AG04449 (cell line): ENCODE measurements at regions not wholly inside any gene's neighbourhood (a gene's known extent, or its start where the extent isn't known, plus 50 kb on each side); places are given as distances from the start of the nearest gene placed in this dataset.
A peak's percentile ranks its signal among the peaks of the same experiment; 100 is the strongest.

ENCODE experiments used
- CTCF ChIA-PET: fragments of 350-600 bp; formaldehyde crosslinking; extraction: SDS; loops from one replicate; lab custom pipeline; 2021; ENCODE audit warnings: antibody characterized with exemption; lab: Yijun Ruan, JAX
- POLR2A ChIA-PET: fragments of 400-600, 350-600 bp; formaldehyde crosslinking; extraction: SDS; loops from one replicate; lab custom pipeline; 2020; ENCODE audit warnings: antibody characterized with exemption, inconsistent platforms; lab: Yijun Ruan, JAX
- DNase-seq: peaks from one replicate; pipeline ENCODE4 v3.0.0-alpha.2; 2010; ENCODE audit warnings: low read depth, low spot score
- H3K4me3 ChIP-seq: 2 replicates; pipeline ENCODE4 v1.5.1; 2011; ENCODE audit warnings: low read depth, mild to moderate bottlenecking, control low read depth, low read length
- TF ChIP-seq, protein P1 (sequence below): IDR thresholded peaks from one replicate; pipeline ENCODE4 v1.5.1; 2011; ENCODE audit warnings: mild to moderate bottlenecking, moderate library complexity, low read length, control low read depth, inconsistent platforms; ENCODE audit not compliant: insufficient read depth; ENCODE audit errors: missing control alignments

GRCh38 chr10:78520737-78521430 is 487.2 kb downstream of the RPS24 start:
- H3K4me3 ChIP-seq = no peak overlapping the region
- ChIA-PET POLR2A (no interaction called here), CTCF (interaction anchor here (1.0 to 1.5 kb wide), 4 partner anchors 9 to 310 kb away, joined by 3 to 4 read pairs (median 4); no protein-coding TSS in a partner anchor)
- DNase-seq = no peak
- TF ChIP-seq, protein P1, sequence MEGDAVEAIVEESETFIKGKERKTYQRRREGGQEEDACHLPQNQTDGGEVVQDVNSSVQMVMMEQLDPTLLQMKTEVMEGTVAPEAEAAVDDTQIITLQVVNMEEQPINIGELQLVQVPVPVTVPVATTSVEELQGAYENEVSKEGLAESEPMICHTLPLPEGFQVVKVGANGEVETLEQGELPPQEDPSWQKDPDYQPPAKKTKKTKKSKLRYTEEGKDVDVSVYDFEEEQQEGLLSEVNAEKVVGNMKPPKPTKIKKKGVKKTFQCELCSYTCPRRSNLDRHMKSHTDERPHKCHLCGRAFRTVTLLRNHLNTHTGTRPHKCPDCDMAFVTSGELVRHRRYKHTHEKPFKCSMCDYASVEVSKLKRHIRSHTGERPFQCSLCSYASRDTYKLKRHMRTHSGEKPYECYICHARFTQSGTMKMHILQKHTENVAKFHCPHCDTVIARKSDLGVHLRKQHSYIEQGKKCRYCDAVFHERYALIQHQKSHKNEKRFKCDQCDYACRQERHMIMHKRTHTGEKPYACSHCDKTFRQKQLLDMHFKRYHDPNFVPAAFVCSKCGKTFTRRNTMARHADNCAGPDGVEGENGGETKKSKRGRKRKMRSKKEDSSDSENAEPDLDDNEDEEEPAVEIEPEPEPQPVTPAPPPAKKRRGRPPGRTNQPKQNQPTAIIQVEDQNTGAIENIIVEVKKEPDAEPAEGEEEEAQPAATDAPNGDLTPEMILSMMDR = peak; percentile 55

DNA sequence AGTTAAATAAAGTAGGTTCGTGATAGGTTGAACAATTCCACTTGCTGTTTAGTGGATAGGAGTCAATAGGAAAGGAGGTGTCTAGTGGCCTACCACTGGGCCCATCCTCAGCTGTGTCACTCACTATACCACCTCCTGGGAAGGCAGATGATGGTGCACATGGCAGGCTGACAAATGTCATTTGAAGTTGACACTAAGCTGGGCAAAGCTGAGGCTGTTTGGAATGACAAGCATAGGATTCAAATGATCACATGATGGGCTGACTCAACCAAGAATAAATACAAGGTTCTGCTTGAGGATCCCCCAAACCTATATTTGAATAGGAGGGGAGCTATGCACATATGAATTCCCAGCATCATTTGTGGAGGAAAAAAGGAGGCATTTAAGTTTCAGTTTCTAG is 489.8 kb downstream of the RPS24 start:
- CTCF ChIA-PET = interaction anchor here (1.2 to 1.3 kb wide), 2 partner anchors 9 to 12 kb away, joined by 3 to 6 read pairs; no protein-coding TSS in a partner anchor
- no peak for DNase-seq
- POLR2A ChIA-PET = no interaction called here
- H3K4me3 ChIP-seq = no peak overlapping the region
- TF ChIP-seq, protein P1 = no peak

DNA sequence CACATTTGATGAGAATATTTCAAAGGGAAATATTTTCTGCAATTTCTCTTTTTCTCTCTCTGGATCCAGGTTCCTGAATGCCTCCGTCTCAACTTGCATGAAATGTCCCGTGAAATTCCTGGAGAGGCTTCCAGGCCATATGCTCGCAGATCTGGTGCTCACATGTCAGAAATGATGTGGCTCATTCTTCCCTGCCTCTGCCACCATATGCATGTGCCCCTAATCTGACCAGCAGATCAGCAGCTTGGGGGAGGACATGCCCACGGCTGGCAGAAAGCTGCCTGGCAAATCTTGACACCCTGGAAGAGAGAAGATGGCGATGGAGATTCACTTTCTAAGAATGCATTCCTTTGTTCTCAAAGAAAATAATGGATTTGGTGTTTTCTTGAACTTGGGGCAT is 490.7 kb downstream of the RPS24 start:
- TF ChIP-seq, protein P1 = no peak
- CTCF ChIA-PET = interaction anchor here (1.2 to 1.3 kb wide), 2 partner anchors 10 to 11 kb away, joined by 3 to 6 read pairs; no protein-coding TSS in a partner anchor
- no peak overlapping the region for H3K4me3 ChIP-seq
- DNase-seq = no peak
- POLR2A ChIA-PET = no interaction called here

DNA sequence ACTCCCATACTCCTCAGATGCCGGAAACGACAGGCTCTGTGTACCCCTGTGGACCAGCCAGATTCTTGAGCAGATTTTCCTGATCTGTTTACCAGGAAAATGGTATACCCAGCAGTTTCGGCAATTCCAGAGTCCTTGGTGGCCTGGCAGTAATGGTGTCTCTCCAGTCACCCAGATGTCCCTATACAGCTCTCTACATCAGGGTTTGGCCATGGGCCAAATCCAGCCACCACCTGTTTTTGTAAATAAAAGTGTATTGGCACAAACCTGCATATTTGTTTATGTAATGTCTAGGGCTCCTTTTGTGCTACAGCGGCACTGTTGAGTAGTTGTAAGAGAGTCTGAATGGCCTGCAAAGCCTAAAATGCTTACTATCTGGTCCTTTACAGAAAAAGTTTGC is 491.3 kb downstream of the RPS24 start:
- no peak overlapping the region for H3K4me3 ChIP-seq
- ChIA-PET CTCF (no interaction called here), POLR2A (no interaction called here)
- no peak for DNase-seq
- TF ChIP-seq, protein P1 = no peak

DNA sequence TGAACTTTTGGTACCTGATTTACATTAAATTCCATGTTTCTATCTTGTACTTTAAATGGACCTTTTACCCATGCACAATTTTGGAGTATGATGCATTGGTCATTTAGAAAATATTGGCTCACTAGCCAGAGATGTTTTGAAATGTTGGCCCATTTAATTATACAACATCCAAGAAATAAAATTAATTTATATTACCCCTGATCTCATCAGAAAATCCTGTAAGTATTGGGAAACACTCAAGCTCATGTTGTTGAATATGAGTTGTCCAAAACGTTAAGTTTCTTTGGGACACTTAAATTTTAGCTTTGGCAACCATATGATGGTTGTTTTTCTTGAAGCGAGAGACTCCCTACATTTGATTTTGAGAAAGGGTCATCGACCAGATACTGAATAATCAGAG is 492.7 kb downstream of the RPS24 start:
- ChIA-PET POLR2A (no interaction called here), CTCF (no interaction called here)
- TF ChIP-seq, protein P1 = no peak
- no peak for DNase-seq
- H3K4me3 ChIP-seq = no peak overlapping the region

DNA sequence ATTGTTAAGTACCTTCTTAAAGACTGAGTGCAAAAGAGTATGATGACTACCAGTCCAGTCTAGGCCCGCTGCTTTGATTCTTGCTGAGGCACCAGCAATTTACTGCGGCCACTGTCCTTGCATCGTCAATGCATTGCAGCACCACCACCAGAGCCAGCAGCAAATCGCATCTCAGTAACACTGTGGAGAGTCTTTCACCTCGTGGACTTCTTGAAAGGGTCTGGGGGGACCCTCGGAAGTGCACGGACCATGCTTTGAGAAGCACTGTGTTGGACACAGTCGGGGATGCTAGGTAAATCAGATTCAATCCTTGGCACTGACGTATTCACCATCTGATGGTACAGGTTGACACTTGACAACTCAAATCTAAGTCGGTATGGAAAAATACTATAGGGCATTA is 493.6 kb downstream of the RPS24 start:
- no peak overlapping the region for H3K4me3 ChIP-seq
- POLR2A ChIA-PET = no interaction called here
- no peak for DNase-seq
- TF ChIP-seq, protein P1 = no peak
- CTCF ChIA-PET = no interaction called here
